Trophoblast cell (in vitro differentiated cells and primary cell): ENCODE measurements at regions not wholly inside any gene's neighbourhood (a gene's known extent, or its start where the extent isn't known, plus 50 kb on each side); places are given as distances from the start of the nearest gene placed in this dataset.

Experiments
- DNase-seq, 2 donors: peaks; one replicate each; pipeline ENCODE4 v3.0.0-alpha.2; 2016
- H2AFZ ChIP-seq: 2 replicates; pipeline ENCODE4 v1.6.1; 2013; ENCODE audit warnings: low read length, moderate library complexity, mild to moderate bottlenecking; ENCODE audit not compliant: insufficient read depth, poor library complexity
- H2AK5ac ChIP-seq: 2 replicates; pipeline ENCODE4 v1.6.1; 2013; ENCODE audit warnings: mild to moderate bottlenecking, low read length
- H2BK120ac ChIP-seq: 2 replicates; pipeline ENCODE4 v1.6.1; 2013; ENCODE audit warnings: low read length, mild to moderate bottlenecking, moderate library complexity; ENCODE audit not compliant: insufficient read depth, poor library complexity
- H2BK12ac ChIP-seq: 2 replicates; pipeline ENCODE4 v1.6.1; 2013; ENCODE audit warnings: mild to moderate bottlenecking, low read length, moderate library complexity
- H2BK5ac ChIP-seq: 2 replicates; pipeline ENCODE4 v1.6.1; 2013; ENCODE audit warnings: low read length, low read depth, moderate library complexity, mild to moderate bottlenecking; ENCODE audit not compliant: poor library complexity
- H3K14ac ChIP-seq: 2 replicates; pipeline ENCODE4 v1.6.1; 2013; ENCODE audit warnings: mild to moderate bottlenecking, low read length
- H3K18ac ChIP-seq: 2 replicates; pipeline ENCODE4 v1.6.1; 2013; ENCODE audit warnings: mild to moderate bottlenecking, low read length
- H3K23ac ChIP-seq: 2 replicates; pipeline ENCODE4 v1.6.1; 2013; ENCODE audit warnings: low read length
- H3K27ac ChIP-seq: 2 replicates; pipeline ENCODE4 v1.5.1; 2013; ENCODE audit warnings: low read depth, mild to moderate bottlenecking, inconsistent platforms, low read length, moderate library complexity
- H3K27me3 ChIP-seq: 2 replicates; pipeline ENCODE4 v1.6.1; 2013; ENCODE audit warnings: inconsistent platforms, mild to moderate bottlenecking, low read length, moderate library complexity; ENCODE audit not compliant: insufficient read depth
- H3K36me3 ChIP-seq, 2 experiments: 1 replicate in 1 of 2; 2 replicates in 1 of 2; pipeline ENCODE4 v1.6.1; 2013; ENCODE audit warnings: low read length in 2 of 2, mild to moderate bottlenecking in 2 of 2, moderate library complexity in 1 of 2; ENCODE audit not compliant: insufficient read depth in 2 of 2, control insufficient read depth in 1 of 2
- H3K4ac ChIP-seq: 2 replicates; pipeline ENCODE4 v1.6.1; 2013; ENCODE audit warnings: low read depth, mild to moderate bottlenecking, low read length, moderate library complexity
- H3K4me1 ChIP-seq, 2 experiments: 1 replicate in 1 of 2; 2 replicates in 1 of 2; pipeline ENCODE4 v1.6.1; 2013; ENCODE audit warnings: low read length in 2 of 2, mild to moderate bottlenecking in 2 of 2, moderate library complexity in 1 of 2; ENCODE audit not compliant: insufficient read depth in 2 of 2, control insufficient read depth in 1 of 2
- H3K4me2 ChIP-seq: 2 replicates; pipeline ENCODE4 v1.6.1; 2013; ENCODE audit warnings: inconsistent platforms, mild to moderate bottlenecking, low read length, moderate library complexity
- H3K4me3 ChIP-seq: 2 replicates; pipeline ENCODE4 v1.5.1; 2013; ENCODE audit warnings: mild to moderate bottlenecking, low read depth, low read length, inconsistent platforms
- H3K79me1 ChIP-seq: one replicate; pipeline ENCODE4 v1.6.1; 2013; ENCODE audit warnings: low read length
- H3K79me2 ChIP-seq: 2 replicates; pipeline ENCODE4 v1.6.1; 2013; ENCODE audit warnings: low read length, mild to moderate bottlenecking; ENCODE audit not compliant: control insufficient read depth, insufficient read depth, poor library complexity
- H3K9ac ChIP-seq: 2 replicates; pipeline ENCODE4 v1.6.1; 2013; ENCODE audit warnings: mild to moderate bottlenecking, low read length
- H3K9me3 ChIP-seq: 2 replicates; pipeline ENCODE4 v1.6.1; 2013; ENCODE audit warnings: low read depth, mild to moderate bottlenecking, control low read depth, inconsistent platforms, low read length; ENCODE audit not compliant: insufficient read depth
- H4K12ac ChIP-seq: 2 replicates; pipeline ENCODE4 v1.6.1; 2013; ENCODE audit warnings: low read depth, mild to moderate bottlenecking, low read length, moderate library complexity
- H4K8ac ChIP-seq: 2 replicates; pipeline ENCODE4 v1.6.1; 2013; ENCODE audit warnings: low read depth, mild to moderate bottlenecking, low read length, moderate library complexity
- H4K91ac ChIP-seq: one replicate; pipeline ENCODE4 v1.6.1; 2013; ENCODE audit warnings: low read depth, mild to moderate bottlenecking, low read length, moderate library complexity
- WGBS: extraction: QIAGEN DNeasy Blood & Tissue Kit; methylation state at CpG from one replicate; pipeline ENCODE4 v1.1.7; 2013; ENCODE audit warnings: missing lambda C conversion rate; ENCODE audit not compliant: insufficient read length, insufficient coverage; ENCODE audit errors: extremely low coverage; 5-methylcytosine and 5-hydroxymethylcytosine counted together

- Histone ChIP-seq H4K12ac (no peak overlapping the region), H3K4me3 (no peak overlapping the region), H2AFZ (no peak overlapping the region), H2AK5ac (no peak overlapping the region), H3K23ac (no peak overlapping the region), H4K91ac (no peak overlapping the region), H2BK120ac (no peak overlapping the region), H3K9me3 (no peaks in the 10 kb centered on the region), H3K14ac (no peak overlapping the region), H2BK12ac (no peak overlapping the region), H3K4me2 (no peak overlapping the region), H4K8ac (no peak overlapping the region), H3K9ac (no peak overlapping the region), H2BK5ac (no peak overlapping the region), H3K18ac (no peak overlapping the region), H3K27ac (no peak overlapping the region), H3K79me1 (no peaks in the 10 kb centered on the region), H3K4me1 (no peaks in the 10 kb centered on the region), H3K79me2 (no peaks in the 10 kb centered on the region), H3K36me3 (no peaks in the 10 kb centered on the region), H3K4ac (no peak overlapping the region), H3K27me3 (no peaks in the 10 kb centered on the region)
- DNase-seq, result no peak
- no CpG with 5 or more reads among the region's 2 CpGs for WGBS
These were observed 263.5 kb downstream of the INSIG2 start for GRCh38 chr2:118351796-118352195.

DNA sequence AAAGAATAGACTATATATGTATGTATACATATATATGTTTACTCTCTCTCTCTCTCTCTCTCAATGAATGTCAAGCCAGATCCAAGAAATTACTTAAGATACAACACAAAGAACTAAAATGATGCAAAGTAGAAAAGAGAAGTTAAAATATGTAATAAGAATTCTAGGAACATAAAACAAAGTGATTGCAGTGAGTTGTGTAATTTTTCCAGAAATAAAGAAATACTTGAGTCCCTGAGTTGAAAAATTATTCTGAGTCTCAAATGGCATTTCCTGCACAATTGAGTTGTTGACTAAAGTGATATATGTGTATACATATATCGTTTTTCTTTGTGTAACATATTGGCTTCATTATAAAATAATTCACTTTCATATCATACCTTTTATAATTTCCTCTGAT, 262.4 kb downstream of the INSIG2 start:
- H4K12ac ChIP-seq, result no peak overlapping the region
- no peak overlapping the region for H3K27ac ChIP-seq
- H3K18ac ChIP-seq, result no peak overlapping the region
- H3K9me3 ChIP-seq, result no peaks in the 10 kb centered on the region
- no peak overlapping the region for H3K4me3 ChIP-seq
- no peak overlapping the region for H3K4me2 ChIP-seq
- no CpG with 5 or more reads among the region's 1 CpG for WGBS
- no peak overlapping the region for H4K91ac ChIP-seq
- no peak overlapping the region for H3K4ac ChIP-seq
- DNase-seq, result no peak
- H3K79me2 ChIP-seq, result no peaks in the 10 kb centered on the region
- H2BK5ac ChIP-seq, result no peak overlapping the region
- H4K8ac ChIP-seq, result no peak overlapping the region
- H3K4me1 ChIP-seq, result no peaks in the 10 kb centered on the region
- no peak overlapping the region for H3K23ac ChIP-seq
- no peaks in the 10 kb centered on the region for H3K79me1 ChIP-seq
- H3K27me3 ChIP-seq, result no peaks in the 10 kb centered on the region
- H3K36me3 ChIP-seq, result no peaks in the 10 kb centered on the region
- H3K9ac ChIP-seq, result no peak overlapping the region
- H3K14ac ChIP-seq, result no peak overlapping the region
- no peak overlapping the region for H2BK120ac ChIP-seq
- no peak overlapping the region for H2BK12ac ChIP-seq
- H2AK5ac ChIP-seq, result no peak overlapping the region
- no peak overlapping the region for H2AFZ ChIP-seq

- Histone ChIP-seq H3K4ac (no peak overlapping the region), H3K4me2 (no peak overlapping the region), H4K12ac (no peak overlapping the region), H3K14ac (no peak overlapping the region), H3K18ac (no peak overlapping the region), H3K4me3 (no peak overlapping the region), H4K8ac (no peak overlapping the region), H2BK120ac (no peak overlapping the region), H3K79me2 (no peaks in the 10 kb centered on the region), H2AFZ (no peak overlapping the region), H4K91ac (no peak overlapping the region), H3K36me3 (no peaks in the 10 kb centered on the region), H2BK5ac (no peak overlapping the region), H3K27me3 (no peaks in the 10 kb centered on the region), H3K27ac (no peak overlapping the region), H2AK5ac (no peak overlapping the region), H3K4me1 (no peaks in the 10 kb centered on the region), H2BK12ac (no peak overlapping the region), H3K9ac (no peak overlapping the region), H3K23ac (no peak overlapping the region), H3K9me3 (no peaks in the 10 kb centered on the region), H3K79me1 (no peaks in the 10 kb centered on the region)
- DNase-seq, result no peak
- no CpG with 5 or more reads among the region's 2 CpGs for WGBS
These were observed 261.1 kb downstream of the INSIG2 start for GRCh38 chr2:118349365-118349764.

- H3K4ac ChIP-seq, result no peak overlapping the region
- H3K79me1 ChIP-seq, result no peaks in the 10 kb centered on the region
- H4K12ac ChIP-seq, result no peak overlapping the region
- H3K18ac ChIP-seq, result no peak overlapping the region
- H2BK12ac ChIP-seq, result no peak overlapping the region
- H3K27me3 ChIP-seq, result no peaks in the 10 kb centered on the region
- H3K27ac ChIP-seq, result no peak overlapping the region
- H3K36me3 ChIP-seq, result no peaks in the 10 kb centered on the region
- H2AFZ ChIP-seq, result no peak overlapping the region
- H3K4me1 ChIP-seq, result no peaks in the 10 kb centered on the region
- H3K79me2 ChIP-seq, result no peaks in the 10 kb centered on the region
- H2AK5ac ChIP-seq, result no peak overlapping the region
- H3K9me3 ChIP-seq, result no peaks in the 10 kb centered on the region
- no peak for DNase-seq
- no peak overlapping the region for H2BK120ac ChIP-seq
- no peak overlapping the region for H3K4me2 ChIP-seq
- no peak overlapping the region for H3K9ac ChIP-seq
- no peak overlapping the region for H3K23ac ChIP-seq
- no peak overlapping the region for H4K91ac ChIP-seq
- no peak overlapping the region for H3K4me3 ChIP-seq
- no peak overlapping the region for H3K14ac ChIP-seq
- no peak overlapping the region for H4K8ac ChIP-seq
- no CpG with 5 or more reads among the region's 4 CpGs for WGBS
- H2BK5ac ChIP-seq, result no peak overlapping the region
These were observed 260.2 kb downstream of the INSIG2 start for GRCh38 chr2:118348380-118349034.
